ENCODE measurements at regions not wholly inside any gene's neighbourhood (a gene's known extent, or its start where the extent isn't known, plus 50 kb on each side); places are given as distances from the start of the nearest gene placed in this dataset.

- no peak overlapping the region for H3K4me2 ChIP-seq
- H3K27me3 ChIP-seq (ENCODE audit: insufficient read depth, low read depth) = no peaks in the 10 kb centered on the region
- H3F3A ChIP-seq (ENCODE audit: insufficient read depth, low read depth) = no peaks in the 10 kb centered on the region
- intact Hi-C loops (cut with micrococcal nuclease; ENCODE audit: unreplicated experiment) = no loop called here
- TF ChIP-seq CTCF (conservative IDR thresholded peaks at IDR 0.05) = no peak
- no peak for TF ChIP-seq EZH2 (IDR thresholded peaks at IDR 0.05; ENCODE audit: low read depth)
- H2AFZ ChIP-seq = no peak overlapping the region
- H4K20me1 ChIP-seq (ENCODE audit: insufficient read depth) = no peaks in the 10 kb centered on the region
- H3K9me2 ChIP-seq (ENCODE audit: insufficient read depth) = no peaks in the 10 kb centered on the region
- H3K9me3 ChIP-seq (ENCODE audit: insufficient read depth, low read depth) = no peaks in the 10 kb centered on the region
- no peak overlapping the region for H3K4me3 ChIP-seq
- no peak for DNase-seq
- BruUV-seq (replicated peaks) = no TSS peak
- H3K79me2 ChIP-seq (ENCODE audit: low read depth) = no peaks in the 10 kb centered on the region
- ChIA-PET POLR2A (ENCODE audit: unreplicated experiment) (no interaction called here), CTCF (no interaction called here)
- no peak overlapping the region for H3K27ac ChIP-seq
- no peaks in the 10 kb centered on the region for H3K36me3 ChIP-seq (ENCODE audit: low read depth)
- H3K4me1 ChIP-seq (replicated peaks; ENCODE audit: insufficient read depth) = no peaks in the 10 kb centered on the region
These were observed 58.3 kb downstream of the HDGFL1 start for GRCh38 chr6:22627644-22628043.

GRCh38 chr6:22631091-22631490 lies 61.7 kb downstream of the HDGFL1 start:
- H3K27ac ChIP-seq = no peak overlapping the region
- H3F3A ChIP-seq (ENCODE audit: insufficient read depth, low read depth) = no peaks in the 10 kb centered on the region
- H3K27me3 ChIP-seq (ENCODE audit: insufficient read depth, low read depth) = no peaks in the 10 kb centered on the region
- ChIA-PET POLR2A (ENCODE audit: unreplicated experiment) (no interaction called here), CTCF (no interaction called here)
- H4K20me1 ChIP-seq (ENCODE audit: insufficient read depth) = no peaks in the 10 kb centered on the region
- H3K4me1 ChIP-seq (replicated peaks; ENCODE audit: insufficient read depth) = no peaks in the 10 kb centered on the region
- H3K9me3 ChIP-seq (ENCODE audit: insufficient read depth, low read depth) = no peaks in the 10 kb centered on the region
- no peaks in the 10 kb centered on the region for H3K9me2 ChIP-seq (ENCODE audit: insufficient read depth)
- DNase-seq = no peak
- H3K79me2 ChIP-seq (ENCODE audit: low read depth) = no peaks in the 10 kb centered on the region
- H3K4me3 ChIP-seq = no peak overlapping the region
- no TSS peak for BruUV-seq (replicated peaks)
- no peak overlapping the region for H2AFZ ChIP-seq
- no peak overlapping the region for H3K4me2 ChIP-seq
- H3K36me3 ChIP-seq (ENCODE audit: low read depth) = no peaks in the 10 kb centered on the region
- intact Hi-C loops (cut with micrococcal nuclease; ENCODE audit: unreplicated experiment) = no loop called here
- no peak for TF ChIP-seq EZH2 (IDR thresholded peaks at IDR 0.05; ENCODE audit: low read depth)

GRCh38 chr6:22632581-22633145 lies 63.3 kb downstream of the HDGFL1 start:
- Histone ChIP-seq H3K9me3 (ENCODE audit: insufficient read depth, low read depth) (no peaks in the 10 kb centered on the region), H3K4me3 (no peak overlapping the region), H2AFZ (no peak overlapping the region), H3K4me2 (no peak overlapping the region), H3K79me2 (ENCODE audit: low read depth) (no peaks in the 10 kb centered on the region), H3F3A (ENCODE audit: insufficient read depth, low read depth) (no peaks in the 10 kb centered on the region), H3K9me2 (ENCODE audit: insufficient read depth) (no peaks in the 10 kb centered on the region), H3K4me1 (replicated peaks; ENCODE audit: insufficient read depth) (no peaks in the 10 kb centered on the region), H3K36me3 (ENCODE audit: low read depth) (no peaks in the 10 kb centered on the region), H3K27ac (no peak overlapping the region), H3K27me3 (ENCODE audit: insufficient read depth, low read depth) (no peaks in the 10 kb centered on the region), H4K20me1 (ENCODE audit: insufficient read depth) (no peaks in the 10 kb centered on the region)
- ChIA-PET POLR2A (ENCODE audit: unreplicated experiment) (no interaction called here), CTCF (no interaction called here)
- intact Hi-C loops (cut with micrococcal nuclease; ENCODE audit: unreplicated experiment) = no loop called here
- no TSS peak for BruUV-seq (replicated peaks)
- TF ChIP-seq CTCF (conservative IDR thresholded peaks at IDR 0.05) (no peak), EZH2 (IDR thresholded peaks at IDR 0.05; ENCODE audit: low read depth) (no peak)
- no peak for DNase-seq

GRCh38 chr6:22636452-22636851 lies 67.1 kb downstream of the HDGFL1 start:
- H3K9me3 ChIP-seq (ENCODE audit: insufficient read depth, low read depth) = no peaks in the 10 kb centered on the region
- no peaks in the 10 kb centered on the region for H3K9me2 ChIP-seq (ENCODE audit: insufficient read depth)
- no peak overlapping the region for H2AFZ ChIP-seq
- H3K27ac ChIP-seq = no peak overlapping the region
- no peaks in the 10 kb centered on the region for H3F3A ChIP-seq (ENCODE audit: insufficient read depth, low read depth)
- no peak overlapping the region for H3K4me2 ChIP-seq
- no peaks in the 10 kb centered on the region for H3K27me3 ChIP-seq (ENCODE audit: insufficient read depth, low read depth)
- BruUV-seq (replicated peaks) = no TSS peak
- TF ChIP-seq CTCF (conservative IDR thresholded peaks at IDR 0.05) = no peak
- H3K36me3 ChIP-seq (ENCODE audit: low read depth) = no peaks in the 10 kb centered on the region
- ChIA-PET CTCF (no interaction called here), POLR2A (ENCODE audit: unreplicated experiment) (no interaction called here)
- no peak for DNase-seq
- H3K79me2 ChIP-seq (ENCODE audit: low read depth) = no peaks in the 10 kb centered on the region
- H3K4me3 ChIP-seq = no peak overlapping the region
- H3K4me1 ChIP-seq (replicated peaks; ENCODE audit: insufficient read depth) = no peaks in the 10 kb centered on the region
- intact Hi-C loops (cut with micrococcal nuclease; ENCODE audit: unreplicated experiment) = no loop called here
- no peaks in the 10 kb centered on the region for H4K20me1 ChIP-seq (ENCODE audit: insufficient read depth)
